GM19025 (cell line): ENCODE measurements at regions not wholly inside any gene's neighbourhood (a gene's known extent, or its start where the extent isn't known, plus 50 kb on each side); places are given as distances from the start of the nearest gene placed in this dataset.
A peak's percentile ranks its signal among the peaks of the same experiment; 100 is the strongest.

Experiments used
- ATAC-seq: cut with Tn5 transposase; IDR thresholded peaks from one replicate; pipeline ENCODE4 v1.9.1; 2021; ENCODE audit warnings: mild to moderate bottlenecking, low read depth, moderate library complexity; ENCODE audit not compliant: unreplicated experiment

DNA sequence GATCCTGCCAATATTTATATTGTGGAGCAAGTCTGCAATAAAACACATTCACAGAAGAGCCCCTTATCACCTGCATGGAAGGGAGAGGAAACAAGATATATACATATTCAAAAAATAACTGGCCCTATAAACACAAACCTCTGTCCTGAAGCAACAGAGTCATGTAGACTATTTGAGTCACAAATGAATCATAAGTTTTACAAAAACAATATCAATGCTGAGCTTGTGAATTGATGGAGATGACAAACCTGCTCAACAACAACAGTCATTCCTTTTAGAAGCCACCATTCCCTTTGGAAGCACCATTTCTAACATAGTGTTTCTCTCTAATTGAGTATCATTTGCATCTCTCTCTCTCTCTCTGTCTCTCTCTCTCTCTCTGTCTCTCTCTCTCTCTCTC lies 313.9 kb downstream of the MID1IP1 start:
- ATAC-seq, result no peak

DNA sequence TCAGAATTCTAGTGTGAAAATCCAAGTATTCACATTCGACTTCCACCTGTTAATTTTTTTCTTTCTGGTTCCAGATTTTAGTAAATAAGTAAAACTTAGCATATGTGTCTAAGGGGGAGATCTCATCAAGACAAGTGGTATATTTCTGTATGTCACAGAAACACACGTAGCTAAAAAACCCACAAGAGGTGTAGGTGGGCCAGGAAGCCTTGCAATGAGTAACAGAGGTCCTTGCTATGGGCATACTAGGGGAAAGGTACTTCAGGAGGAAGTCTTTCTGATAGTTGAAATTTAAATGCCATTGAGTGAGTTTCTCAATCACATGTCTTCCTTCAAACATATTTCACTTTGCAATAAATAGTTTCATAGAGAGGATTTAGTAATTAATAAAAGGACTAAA lies 315.8 kb downstream of the MID1IP1 start:
- no peak for ATAC-seq

DNA sequence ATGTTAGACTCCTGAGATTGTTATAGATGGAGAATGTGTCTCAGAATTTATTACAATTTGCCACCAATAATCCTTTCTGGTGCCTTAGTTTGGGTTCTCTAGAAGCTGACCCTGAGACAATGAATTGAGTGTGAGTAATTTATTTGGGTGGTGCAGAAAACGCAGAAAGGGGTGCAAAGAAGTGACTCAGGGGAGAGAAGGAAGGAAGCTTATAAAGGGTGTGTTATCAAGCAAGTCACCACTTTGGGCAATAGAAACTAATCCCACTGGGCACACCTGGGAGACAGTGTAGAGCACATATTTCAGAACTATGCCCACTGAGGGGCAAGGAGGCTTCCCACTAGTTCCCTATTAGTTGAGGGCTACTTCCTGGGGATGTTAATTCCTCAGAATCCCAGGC lies 320.6 kb downstream of the MID1IP1 start:
- no peak for ATAC-seq

DNA sequence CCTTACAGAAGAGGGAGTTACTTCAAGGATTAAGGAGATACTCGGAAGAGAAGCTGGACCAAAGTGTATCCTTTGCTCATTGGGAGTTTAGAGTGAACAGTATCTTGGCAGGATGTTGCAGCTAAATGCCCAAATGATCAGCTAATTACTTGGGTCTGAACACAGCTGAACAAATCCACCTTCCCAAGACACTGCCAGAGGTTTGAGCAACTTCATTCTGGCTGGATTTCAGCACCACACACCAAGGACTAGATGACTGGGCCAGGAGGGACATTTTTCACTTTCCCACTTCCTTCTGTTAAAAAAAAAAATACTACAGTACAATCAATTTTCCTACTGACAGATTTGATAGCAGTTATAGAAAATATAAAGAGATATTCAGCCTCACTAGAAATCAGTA lies 324.6 kb downstream of the MID1IP1 start:
- no peak for ATAC-seq

DNA sequence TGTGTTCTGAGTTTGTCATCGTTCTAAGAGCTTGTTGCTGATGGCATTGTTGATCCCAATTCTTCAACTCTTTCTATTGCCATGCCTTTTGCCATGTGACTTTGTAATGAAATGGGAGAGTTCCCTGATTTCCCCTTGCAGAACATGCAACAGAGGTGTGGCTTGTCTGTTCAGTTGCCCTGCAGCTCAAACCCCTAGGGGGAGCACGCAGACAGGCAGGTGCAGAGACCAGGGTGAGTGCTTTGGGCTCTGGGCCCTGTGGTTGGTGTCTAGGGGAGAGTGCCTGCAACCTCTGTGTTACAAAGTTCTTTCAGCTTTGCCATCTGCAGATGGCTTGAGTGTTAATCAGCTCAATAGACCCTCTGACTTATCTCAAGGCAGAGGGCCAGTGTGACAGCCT lies 332.7 kb downstream of the MID1IP1 start:
- no peak for ATAC-seq

DNA sequence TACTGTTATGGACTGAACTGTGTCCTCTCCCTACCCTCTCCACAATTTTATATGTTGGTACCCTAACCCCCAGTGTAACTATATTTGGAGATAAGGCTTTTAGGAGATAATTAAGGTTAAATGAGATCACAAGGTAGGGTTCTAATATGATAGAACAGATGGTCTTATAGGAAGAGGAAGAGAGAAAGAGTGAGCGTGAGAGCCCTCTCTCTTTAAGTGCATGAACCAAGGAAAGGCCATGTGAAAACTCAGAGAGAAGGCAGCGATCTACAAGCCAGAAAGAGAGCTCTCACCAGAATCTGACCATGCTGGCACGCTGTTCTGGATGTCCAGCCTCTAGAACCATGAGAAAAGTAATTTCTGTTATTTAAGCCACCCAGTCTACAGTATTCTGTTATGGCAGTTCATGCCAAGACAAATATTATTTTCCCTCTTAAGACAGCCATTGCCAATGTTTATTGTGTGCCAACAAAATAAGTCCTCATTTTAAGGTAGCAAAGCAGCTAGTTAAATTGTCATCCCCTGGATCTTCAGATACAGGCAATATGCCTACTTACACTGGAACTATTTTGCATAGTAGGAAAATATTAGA lies 336.2 kb downstream of the MID1IP1 start:
- no peak for ATAC-seq

DNA sequence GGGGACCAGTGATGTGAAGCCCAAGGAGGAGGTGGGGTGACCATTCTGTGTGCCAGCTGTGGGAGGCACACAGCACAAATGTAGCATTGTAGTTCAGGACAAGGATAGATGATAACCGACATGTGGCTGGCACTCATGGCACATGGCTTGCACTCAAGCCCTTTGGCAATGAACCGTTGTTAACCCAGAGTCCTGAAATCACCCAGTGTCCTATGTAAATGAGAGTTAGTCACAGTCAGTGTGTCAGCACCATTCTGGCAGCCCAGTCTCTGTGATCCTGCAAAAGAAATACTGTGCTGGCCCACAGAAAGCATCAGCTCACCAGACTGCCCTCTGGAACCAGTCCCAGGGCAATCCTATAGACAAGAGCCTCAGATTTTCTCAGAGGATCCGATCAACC lies 339.3 kb downstream of the MID1IP1 start:
- no peak for ATAC-seq

DNA sequence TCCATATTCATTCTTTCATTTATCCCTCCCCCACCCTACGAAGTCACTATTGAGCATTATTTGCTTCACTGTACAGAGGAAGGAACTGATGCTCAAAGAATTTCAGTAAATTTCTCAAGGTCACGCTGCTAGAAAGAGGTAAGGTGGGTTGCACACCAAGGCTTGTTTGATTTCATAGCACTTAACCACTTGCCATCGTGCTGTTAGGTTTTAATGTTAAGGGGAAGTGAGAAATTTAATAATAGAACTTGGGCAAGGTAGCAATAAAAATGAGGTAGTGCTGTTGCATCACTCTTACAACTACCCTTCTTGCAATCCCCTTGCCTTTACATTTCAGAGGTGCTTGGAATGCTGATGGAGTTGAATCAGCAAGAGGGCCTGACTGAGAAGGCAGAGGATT lies 343.1 kb downstream of the MID1IP1 start:
- peak; percentile 58 for ATAC-seq

DNA sequence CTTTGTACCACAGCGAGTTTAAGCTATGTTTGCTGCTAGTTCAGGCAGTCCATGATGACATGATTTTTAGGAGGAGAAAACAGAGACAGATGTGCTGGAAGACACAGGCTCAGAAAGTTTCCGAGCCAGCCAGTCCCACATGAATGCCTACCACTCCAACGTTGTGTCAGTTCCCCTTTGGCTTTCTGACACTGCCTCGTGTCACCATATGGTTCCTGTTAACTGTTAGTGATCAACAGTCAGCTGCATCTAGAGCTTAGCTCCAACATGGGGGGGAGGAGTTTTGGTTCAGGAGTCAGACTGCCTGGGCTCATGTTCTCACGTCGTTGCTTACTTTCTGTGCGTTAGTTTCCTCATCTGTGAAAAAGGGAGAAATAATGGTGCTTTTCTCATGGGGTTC lies 343.7 kb downstream of the MID1IP1 start:
- no peak for ATAC-seq

DNA sequence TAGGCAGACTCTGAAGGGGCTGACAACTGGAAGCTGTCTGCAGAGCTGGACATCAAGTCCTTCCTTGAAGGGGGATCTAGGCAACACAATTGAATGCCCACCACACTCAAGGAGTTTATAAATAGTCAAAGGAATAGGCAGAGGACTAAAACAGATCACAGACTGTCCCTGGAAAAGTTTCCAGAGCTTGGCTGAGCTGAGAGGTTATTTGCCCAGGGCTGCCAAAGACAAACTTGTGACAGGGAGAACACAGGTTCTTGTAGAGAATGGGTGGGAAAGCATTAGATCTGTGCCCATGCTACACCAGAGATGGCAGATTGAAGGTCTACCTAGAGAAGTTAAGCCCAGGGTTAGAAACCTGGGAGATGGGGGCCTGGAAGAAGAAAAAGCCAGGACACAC lies 344.6 kb downstream of the MID1IP1 start:
- no peak for ATAC-seq

DNA sequence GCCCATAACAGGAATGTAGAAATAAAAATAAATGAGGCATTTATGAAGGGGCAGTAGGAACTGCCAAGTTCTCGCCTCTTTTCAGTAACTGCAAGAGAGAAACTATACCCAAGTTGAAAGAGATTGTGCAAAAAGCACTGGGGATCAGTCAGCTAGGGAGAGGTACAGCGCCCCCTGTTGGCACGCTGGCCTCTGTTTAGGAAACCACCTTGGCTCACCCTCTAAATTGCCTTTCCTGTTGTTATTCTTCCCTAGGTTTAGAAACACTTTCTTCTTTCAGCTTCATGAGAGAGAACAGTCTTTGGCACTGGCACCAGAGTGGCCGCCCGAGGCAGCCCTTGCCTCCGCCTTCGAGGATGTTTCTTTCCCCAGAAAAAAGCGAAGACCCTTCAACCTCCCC lies 348.5 kb downstream of the MID1IP1 start:
- no peak for ATAC-seq

DNA sequence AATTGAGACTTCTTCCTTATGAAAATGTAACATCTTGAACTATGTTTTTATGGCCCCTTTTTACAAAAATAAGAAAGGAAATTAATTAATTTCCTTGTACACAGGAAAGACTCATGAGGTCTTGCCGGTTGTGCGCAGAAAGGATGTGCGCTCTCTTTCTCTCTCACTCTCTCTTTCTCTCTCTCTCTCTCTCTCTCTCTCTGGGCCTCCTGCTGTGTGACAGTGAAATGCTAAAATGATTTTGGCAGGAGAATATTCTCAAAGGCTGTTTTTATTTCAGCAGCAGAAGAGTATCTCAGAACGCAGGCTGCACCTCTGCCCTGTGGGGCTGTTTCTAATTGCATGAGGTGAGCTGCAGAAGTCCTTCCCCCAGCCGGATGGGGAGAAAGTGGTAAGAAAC lies 349.0 kb downstream of the MID1IP1 start:
- ATAC-seq, result no peak

DNA sequence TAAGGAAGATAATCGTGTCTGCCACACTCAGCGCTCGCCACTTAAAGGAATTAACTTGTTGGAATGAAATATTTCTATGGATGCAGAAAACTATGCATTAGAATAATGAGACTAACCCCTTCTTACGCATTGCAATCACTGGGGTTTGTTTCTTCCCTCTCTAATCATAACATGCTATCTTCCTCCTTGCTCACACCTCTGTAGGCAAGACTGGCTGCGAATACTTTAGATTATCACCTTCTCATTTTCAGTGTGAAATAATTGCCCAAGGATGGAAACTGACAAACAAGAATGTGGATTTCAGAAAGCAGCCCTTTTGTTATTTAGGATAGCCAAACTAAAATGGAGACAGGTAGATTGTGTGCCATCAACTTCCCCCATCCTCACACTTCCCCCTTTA lies 349.4 kb downstream of the MID1IP1 start:
- ATAC-seq, result no peak

DNA sequence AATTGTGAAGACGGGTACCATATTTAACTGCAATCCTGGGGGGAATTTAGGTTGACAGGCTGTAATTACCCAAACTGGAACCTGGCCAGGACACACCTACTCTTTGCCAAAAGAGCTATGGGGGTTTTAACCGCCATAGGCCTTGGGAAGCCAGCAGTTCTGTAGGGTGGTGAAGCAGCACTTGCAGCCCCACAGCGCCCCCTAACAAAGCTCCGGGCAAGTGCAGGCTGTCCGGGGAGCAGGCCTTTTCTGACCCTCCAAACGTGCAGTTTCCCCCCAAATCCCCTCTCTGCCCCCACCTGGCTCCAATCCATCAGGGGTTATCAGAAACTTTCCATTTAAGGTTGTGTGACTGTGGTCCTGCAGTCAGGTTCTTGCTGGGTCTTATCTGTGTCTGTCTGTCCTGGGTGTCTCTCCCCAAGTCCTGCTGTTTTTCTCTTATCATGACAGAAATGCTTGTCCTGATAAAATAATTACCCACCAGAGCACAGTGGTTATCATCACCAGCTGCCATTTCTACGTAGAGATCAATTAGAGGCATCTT lies 350.9 kb downstream of the MID1IP1 start:
- no peak for ATAC-seq

DNA sequence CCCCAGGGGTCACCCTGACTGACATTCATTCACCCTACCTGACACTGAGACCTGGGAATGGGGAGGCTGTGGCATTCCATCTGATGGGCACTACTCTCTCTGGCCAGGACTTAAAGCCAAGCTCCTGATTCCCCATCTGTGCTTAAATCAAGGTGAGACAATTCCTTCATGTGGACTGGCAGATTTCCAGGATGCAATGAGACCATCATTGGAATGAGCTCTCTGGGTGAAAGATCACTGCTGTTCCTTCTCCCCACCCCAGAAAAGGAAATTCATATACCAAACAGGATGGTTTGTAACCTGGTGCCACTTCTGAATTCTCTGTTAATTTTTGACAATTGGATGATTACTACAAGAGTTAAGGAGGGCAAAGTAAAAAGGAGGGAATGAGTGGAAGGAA lies 354.8 kb downstream of the MID1IP1 start:
- no peak for ATAC-seq

DNA sequence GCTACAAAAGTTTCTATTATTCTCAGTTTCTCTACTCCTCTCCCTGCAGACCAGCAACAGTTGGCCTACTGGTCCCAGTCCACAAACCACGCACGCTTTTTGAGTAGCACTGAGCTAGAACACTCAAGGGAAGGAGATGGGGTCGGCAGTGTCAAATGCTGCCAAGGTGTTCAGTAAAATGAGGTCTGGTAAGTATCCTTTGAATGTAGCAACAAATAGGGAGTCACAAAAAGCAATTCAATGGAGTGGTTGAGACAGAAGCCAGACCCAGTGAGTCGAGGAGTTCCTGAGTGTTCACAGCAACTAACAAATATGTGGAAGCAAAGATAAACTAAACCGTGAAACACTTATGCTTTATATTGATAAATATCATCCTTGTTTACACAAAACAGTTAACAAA lies 355.7 kb downstream of the MID1IP1 start:
- ATAC-seq, result no peak

DNA sequence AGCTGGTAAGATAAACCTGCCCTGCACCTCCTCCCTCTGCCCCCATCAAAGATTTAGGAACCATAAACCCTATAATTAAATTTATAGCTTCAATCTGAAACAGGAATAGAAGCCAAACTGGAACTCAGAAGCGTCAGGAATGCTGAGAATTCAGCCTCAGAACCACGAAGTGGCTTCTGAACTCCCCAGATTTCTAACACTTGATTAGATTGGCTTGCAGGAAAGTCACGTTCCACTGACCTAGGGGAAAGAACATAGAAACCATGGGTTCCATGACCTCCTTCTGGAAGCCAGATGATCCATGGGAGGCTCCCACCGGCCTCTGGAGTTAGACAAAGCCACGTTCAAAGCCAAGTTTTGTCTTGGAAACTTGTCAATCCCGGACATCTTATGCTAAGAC lies 356.5 kb downstream of the MID1IP1 start:
- no peak for ATAC-seq

DNA sequence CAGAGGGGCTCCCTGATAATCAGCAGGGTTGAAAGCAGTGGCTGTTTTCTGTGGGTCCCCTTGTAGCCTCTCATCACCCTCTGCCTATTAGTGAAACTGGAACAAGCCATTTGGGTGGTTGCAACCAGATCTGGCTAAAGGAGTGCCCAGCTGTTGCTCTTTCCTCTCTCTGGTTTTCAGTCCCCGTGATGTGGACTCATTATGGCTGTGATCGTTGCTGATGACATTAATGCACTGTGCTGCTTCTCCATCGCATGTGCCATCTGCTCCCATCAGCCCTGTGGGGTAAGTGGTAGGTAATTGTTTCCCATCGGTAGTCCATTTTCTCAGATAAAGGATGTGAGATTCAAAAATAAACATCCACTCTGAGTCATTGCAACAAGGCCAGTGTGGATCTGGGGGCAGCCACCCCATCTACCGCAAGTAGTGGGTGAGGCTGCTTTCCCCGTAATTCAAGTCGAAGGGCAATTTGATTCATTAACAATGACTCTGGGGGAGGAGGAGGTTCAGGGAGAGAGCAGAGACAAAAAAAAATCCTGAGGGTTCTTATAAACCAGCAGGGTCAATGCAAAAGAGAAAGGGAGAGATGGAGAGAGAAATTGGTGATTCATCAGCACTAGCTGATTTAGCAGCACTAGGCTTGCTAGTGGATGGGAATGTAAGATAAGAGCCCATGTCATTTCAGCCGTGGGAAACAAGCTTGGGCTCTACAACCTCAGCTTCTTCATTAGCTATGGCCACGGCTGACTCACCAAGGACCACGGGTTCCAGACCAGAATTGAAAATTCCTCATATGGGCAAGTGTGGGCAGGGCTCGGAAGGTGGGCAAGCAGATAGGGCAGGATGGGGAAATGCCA lies 357.8 kb downstream of the MID1IP1 start:
- no peak for ATAC-seq

DNA sequence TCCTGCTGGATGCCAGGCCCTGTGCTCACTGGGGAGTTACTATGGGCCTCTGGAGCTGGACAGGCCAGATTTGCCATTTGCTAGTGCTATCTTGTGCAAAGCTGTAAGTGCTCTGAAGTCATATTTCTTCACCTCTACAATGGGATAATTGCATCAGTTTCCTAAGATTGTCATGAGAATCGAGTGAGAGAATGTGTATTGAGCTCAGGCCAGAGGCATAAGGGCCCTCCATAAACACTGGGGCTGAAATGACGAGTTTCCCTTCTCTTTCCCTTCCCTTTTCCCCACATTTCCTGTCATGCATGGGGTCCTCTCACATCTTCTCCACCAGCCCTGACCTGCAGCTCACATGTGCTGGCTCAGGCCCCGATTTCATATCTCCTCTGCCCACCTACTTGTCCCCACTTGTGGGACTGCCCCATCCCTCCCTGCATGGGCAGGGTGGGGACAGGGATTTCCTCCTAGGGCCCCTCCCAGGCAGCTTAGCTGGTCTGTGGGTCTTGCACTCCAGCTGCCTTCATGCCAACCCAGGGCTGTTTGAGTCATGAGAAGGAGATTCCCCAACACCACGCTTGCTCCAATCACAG lies 358.8 kb downstream of the MID1IP1 start:
- no peak for ATAC-seq

DNA sequence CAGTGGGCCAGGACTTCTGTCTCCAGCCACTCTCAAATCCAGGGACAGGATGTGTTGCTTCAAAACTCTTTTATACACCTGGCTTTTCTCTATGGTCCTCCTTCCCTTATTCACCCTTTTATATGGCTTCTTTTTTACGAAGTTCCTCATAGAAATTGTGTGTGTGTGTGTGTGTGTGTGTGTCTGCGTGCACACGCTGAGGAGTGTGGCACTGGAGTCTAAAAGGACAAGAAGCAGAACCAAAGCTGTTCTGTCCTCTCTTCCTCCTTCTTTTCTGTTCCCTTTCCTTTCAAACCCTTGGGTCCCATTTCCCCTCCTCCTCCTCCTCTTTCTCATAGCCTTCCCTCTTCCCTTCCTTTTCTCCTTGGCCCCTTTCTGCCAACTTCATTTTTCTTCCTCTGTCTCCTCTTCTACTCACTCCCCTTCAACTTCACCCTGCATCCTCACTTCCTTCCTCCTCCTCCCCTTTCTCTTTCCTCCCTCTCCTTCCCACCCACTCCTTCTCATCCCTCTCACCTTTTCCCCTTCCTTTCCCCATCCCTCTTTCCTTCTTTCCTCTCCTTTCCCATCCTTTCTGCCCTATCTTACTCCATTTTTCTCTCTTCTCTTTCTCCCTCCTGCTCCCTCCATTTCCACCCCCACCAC lies 360.5 kb downstream of the MID1IP1 start:
- ATAC-seq, result no peak

DNA sequence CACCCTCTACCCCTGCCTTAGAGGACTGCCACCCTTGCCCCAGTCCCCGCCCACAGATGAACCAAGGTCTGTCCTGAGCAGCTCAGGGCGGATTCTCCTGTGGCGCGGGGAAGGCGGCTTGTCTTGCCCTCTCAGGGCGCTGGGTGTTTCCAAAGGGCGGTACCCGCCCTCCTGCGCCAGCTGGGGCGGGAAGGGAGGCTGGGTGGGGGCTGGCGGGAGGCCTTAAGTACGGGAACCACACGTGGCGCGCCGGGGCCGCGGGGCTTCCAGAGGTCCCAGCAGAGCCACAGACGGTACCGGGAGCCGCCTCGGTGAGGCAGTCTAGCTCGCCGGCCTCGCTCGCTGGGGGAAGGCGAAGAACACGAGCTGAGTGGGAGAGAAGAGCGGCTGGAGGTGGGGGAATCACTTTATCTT lies 361.1 kb downstream of the MID1IP1 start:
- no peak for ATAC-seq
